T-helper 2 cell treated with Interferon-gamma antibody and Interleukin-4, amounts not matched to agents 100 ng/mL and 5 ng/mL, for 36 hours (primary cell): ENCODE measurements at regions not wholly inside any gene's neighbourhood (a gene's known extent, or its start where the extent isn't known, plus 50 kb on each side); places are given as distances from the start of the nearest gene placed in this dataset.
"Not testable (repeated sequence)": the region's sequence is repeated elsewhere in the genome, so short reads cannot be mapped to it uniquely, and the experiment has no call there.

Source experiments
- intact Hi-C: fragments of 100-400 bp; cut with micrococcal nuclease; formaldehyde crosslinking; loops from one replicate; pipeline ENCODE4 v1.15.1; 2023

- intact Hi-C loops: no loop called here
Observed at GRCh38 chr2:105540642-105541041, 141.8 kb upstream of the FHL2 start.

GRCh38 chr2:105539331-105539730 lies 140.5 kb upstream of the FHL2 start:
- intact Hi-C loops: no loop called here

- intact Hi-C loops: no loop called here
Observed at GRCh38 chr2:105538840-105539239, 140.0 kb upstream of the FHL2 start.

GRCh38 chr2:105537920-105538319 lies 139.1 kb upstream of the FHL2 start:
- intact Hi-C loops: no loop called here

- intact Hi-C loops: no loop called here
Observed at GRCh38 chr2:105537466-105537865, 138.6 kb upstream of the FHL2 start.

- intact Hi-C loops: no loop called here
Observed at GRCh38 chr2:105536175-105536574, 137.3 kb upstream of the FHL2 start.

GRCh38 chr2:105529258-105529657 lies 130.4 kb upstream of the FHL2 start:
- intact Hi-C loops: not testable (repeated sequence)

- intact Hi-C loops: no loop called here
Observed at GRCh38 chr2:105526000-105526925, 127.4 kb upstream of the FHL2 start.

- intact Hi-C loops: no loop called here
Observed at GRCh38 chr2:105525201-105525600, 126.3 kb upstream of the FHL2 start.

- intact Hi-C loops: loop anchor here (5.0 kb wide), 1 partner anchor 235 kb away; no protein-coding TSS in a partner anchor
Observed at GRCh38 chr2:105522645-105523044, 123.8 kb upstream of the FHL2 start.

GRCh38 chr2:105521616-105522015 lies 122.8 kb upstream of the FHL2 start:
- intact Hi-C loops: loop anchor here (1.0 to 5.0 kb wide), 3 partner anchors 151 to 234 kb away; no protein-coding TSS in a partner anchor

- intact Hi-C loops: loop anchor here (1.0 to 5.0 kb wide), 3 partner anchors 151 to 234 kb away; no protein-coding TSS in a partner anchor
Observed at GRCh38 chr2:105521176-105521575, 122.3 kb upstream of the FHL2 start.

- intact Hi-C loops: no loop called here
Observed at GRCh38 chr2:105519516-105519915, 120.7 kb upstream of the FHL2 start.

- intact Hi-C loops: no loop called here
Observed at GRCh38 chr2:105518897-105519296, 120.0 kb upstream of the FHL2 start.

GRCh38 chr2:105517814-105518705 lies 119.2 kb upstream of the FHL2 start:
- intact Hi-C loops: no loop called here

GRCh38 chr2:105515581-105516415 lies 116.9 kb upstream of the FHL2 start:
- intact Hi-C loops: no loop called here

GRCh38 chr2:105514576-105514975 lies 115.7 kb upstream of the FHL2 start:
- intact Hi-C loops: no loop called here

- intact Hi-C loops: no loop called here
Observed at GRCh38 chr2:105510761-105511528, 112.1 kb upstream of the FHL2 start.

- intact Hi-C loops: no loop called here
Observed at GRCh38 chr2:105509269-105510086, 110.6 kb upstream of the FHL2 start.
